ENCODE measurements at regions not wholly inside any gene's neighbourhood (a gene's known extent, or its start where the extent isn't known, plus 50 kb on each side); places are given as distances from the start of the nearest gene placed in this dataset.

GRCh38 chr16:85465328-85466303 lies 147.5 kb upstream of the GSE1 start:
- intact Hi-C loops (cut with micrococcal nuclease) = no loop called here

GRCh38 chr16:85466304-85466700 lies 146.8 kb upstream of the GSE1 start:
- intact Hi-C loops (cut with micrococcal nuclease) = no loop called here

DNA sequence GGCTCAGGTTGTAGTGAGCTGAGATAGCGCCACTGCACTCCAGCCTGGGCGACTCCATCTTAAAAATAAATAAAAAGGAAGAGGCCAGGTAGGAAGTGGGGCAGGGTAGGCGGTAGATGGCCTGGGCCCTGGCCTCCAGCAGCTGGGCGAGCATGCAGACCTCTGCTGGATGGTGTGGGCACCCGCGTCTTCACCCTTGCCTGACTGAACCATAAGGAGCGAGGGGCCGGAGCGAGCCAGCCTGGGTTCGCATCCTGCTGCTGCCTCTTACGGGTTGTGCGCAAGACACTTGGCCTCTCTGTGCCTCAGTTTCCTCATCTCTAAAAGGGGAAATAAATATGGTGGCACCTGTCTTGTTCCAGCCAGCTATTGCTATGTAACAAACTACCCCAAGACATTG lies 146.1 kb upstream of the GSE1 start:
- intact Hi-C loops (cut with micrococcal nuclease) = no loop called here

DNA sequence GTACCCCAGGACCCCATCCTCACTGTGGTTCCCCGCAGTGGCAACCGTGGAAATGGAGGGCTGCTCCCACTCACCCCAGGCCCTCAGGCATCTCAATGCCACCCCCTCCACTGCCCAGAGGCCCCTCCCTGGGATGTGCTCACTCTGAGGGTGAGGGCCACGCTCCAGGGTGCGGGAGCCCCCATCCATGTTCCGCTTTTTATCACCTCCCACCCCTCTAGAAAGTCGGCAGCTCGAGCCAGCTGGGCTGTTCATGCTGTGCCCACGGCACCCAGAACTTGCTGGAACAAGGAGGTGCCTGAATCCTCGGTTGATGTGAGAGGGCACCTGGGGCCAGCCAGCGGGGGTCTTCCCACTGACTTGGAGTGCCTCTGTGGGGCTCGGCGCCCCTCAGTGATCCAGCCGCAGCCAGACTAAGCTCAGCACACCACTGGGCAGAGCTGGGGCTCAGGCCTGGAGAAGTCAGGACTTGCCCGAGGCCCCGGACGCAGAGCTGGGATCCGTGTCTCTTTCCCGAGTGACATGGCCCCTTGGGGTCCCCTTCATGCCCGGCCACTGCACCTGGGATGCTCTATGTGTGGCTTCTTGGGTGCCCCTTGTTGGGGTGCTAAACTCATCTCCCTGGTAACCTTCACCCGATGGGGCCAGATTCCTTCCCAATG lies 143.1 kb upstream of the GSE1 start:
- intact Hi-C loops (cut with micrococcal nuclease) = no loop called here

GRCh38 chr16:85470873-85471272 lies 142.2 kb upstream of the GSE1 start:
- intact Hi-C loops (cut with micrococcal nuclease) = no loop called here

GRCh38 chr16:85471469-85472431 lies 141.4 kb upstream of the GSE1 start:
- intact Hi-C loops (cut with micrococcal nuclease) = no loop called here

GRCh38 chr16:85472514-85472913 lies 140.6 kb upstream of the GSE1 start:
- intact Hi-C loops (cut with micrococcal nuclease) = no loop called here

GRCh38 chr16:85473323-85473722 lies 139.8 kb upstream of the GSE1 start:
- intact Hi-C loops (cut with micrococcal nuclease) = no loop called here

DNA sequence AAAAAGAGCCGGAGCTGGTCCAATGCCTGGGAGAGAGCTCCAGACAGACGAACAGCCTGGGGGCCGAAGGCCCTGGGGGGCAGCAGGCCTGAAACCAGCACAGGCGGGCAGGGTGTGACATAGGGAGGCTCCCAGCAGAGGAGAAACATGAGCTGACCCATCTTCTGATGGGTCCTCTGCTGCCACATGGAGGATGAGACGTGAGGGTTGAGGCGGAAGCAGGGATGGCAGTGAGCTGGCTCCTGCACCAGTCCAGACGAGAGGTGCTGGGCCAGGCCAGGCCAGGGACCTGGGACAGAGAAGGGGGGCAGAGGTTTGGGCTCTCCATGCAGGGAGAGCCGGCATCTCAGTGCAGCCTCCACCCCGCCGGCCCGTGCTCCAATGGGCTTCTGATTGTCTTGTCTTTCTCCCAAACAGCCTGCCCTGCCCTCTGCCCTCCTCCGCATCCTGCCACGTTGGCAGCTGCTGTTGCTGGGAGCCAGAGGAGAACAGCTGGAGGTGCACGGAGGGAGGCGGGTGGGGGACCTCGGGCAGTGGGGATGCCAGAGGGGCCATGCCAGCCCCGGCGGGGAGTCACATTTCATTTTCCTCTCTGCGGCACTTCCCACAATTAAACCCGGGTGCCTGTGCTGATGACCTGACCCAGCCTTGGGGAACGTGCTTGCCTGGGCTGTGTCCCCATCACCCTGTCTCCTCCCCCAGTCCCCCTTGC lies 139.1 kb upstream of the GSE1 start:
- intact Hi-C loops (cut with micrococcal nuclease) = no loop called here

DNA sequence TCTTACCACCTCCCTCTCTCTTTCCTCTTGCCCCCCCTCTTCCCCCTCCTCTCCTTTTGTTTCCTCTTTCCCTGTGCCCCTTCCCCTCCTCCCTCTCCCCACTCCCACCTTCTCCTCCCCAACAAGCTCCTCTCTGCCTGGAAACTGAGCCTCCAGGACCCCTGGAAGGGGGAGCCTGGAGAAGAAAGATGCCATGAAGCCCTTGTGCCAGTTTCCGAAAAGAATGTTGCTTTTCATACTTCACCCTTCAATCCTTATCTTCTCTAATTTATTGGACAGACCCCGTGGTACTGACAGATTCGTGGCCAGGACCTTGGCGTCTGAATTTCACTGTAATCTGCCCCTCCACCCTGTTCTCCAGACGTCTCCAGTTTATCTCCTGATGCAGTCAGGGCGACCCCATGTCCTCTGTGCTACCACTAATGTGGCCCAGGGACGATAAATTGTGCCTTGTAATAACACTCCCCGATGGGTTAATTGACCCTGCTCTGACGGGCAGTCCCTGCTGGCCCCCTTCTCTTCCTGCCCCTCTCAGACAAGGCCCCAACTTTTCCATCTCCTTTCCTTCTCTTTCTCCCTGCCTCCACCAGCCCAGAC lies 138.4 kb upstream of the GSE1 start:
- intact Hi-C loops (cut with micrococcal nuclease) = no loop called here

- intact Hi-C loops (cut with micrococcal nuclease) = no loop called here
Measured at GRCh38 chr16:85475233-85475632, 137.9 kb upstream of the GSE1 start.

DNA sequence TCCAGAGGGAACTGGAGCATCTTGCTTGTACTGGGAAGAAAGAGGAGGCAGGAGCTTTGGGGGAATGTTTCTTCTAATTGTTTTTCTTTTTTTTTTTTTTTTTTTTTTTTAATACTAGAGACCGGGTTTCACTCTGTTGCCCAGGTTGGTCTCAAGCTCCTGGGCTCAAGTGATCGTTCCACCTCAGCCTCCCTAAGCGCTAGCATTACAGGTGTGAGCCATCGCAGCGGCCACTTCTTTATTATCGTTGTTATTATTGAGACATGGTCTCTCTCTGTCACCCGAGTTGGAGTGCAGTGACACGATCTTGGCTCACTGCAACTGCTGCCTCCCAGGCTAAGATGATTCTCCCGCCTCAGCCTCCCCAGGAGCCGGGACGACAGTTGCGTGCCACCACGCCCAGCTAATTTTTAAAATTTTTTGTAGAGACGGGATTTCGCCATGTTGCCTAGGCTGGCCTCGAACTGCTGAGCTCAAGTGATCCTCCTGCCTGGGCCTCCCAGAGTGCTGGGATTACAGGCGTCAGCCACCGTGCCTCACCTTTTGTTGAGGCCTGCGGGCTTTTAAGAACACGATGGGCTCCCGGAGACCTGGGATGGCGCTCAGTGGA lies 137.3 kb upstream of the GSE1 start:
- intact Hi-C loops (cut with micrococcal nuclease) = no loop called here

DNA sequence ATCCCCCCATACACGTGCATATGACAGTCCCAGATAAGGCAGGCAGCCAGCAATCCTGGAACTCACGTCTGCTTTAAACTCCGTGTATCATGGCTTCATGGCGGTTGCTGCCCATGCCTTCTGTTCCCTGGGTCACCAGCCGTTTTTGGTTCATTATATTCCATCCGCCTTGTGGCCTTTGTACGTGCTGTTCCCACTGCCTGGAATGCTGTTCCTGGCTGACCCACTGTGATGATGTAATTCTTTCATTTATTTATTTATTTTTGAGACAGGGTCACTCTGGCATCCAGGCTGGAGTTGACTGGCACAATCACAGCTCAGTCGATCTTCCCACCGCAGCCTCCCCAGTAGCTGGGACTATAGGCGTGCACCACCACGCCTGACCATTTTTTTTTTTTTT lies 136.7 kb upstream of the GSE1 start:
- intact Hi-C loops (cut with micrococcal nuclease) = no loop called here

- intact Hi-C loops (cut with micrococcal nuclease) = no loop called here
Measured at GRCh38 chr16:85477801-85478363, 135.2 kb upstream of the GSE1 start.

DNA sequence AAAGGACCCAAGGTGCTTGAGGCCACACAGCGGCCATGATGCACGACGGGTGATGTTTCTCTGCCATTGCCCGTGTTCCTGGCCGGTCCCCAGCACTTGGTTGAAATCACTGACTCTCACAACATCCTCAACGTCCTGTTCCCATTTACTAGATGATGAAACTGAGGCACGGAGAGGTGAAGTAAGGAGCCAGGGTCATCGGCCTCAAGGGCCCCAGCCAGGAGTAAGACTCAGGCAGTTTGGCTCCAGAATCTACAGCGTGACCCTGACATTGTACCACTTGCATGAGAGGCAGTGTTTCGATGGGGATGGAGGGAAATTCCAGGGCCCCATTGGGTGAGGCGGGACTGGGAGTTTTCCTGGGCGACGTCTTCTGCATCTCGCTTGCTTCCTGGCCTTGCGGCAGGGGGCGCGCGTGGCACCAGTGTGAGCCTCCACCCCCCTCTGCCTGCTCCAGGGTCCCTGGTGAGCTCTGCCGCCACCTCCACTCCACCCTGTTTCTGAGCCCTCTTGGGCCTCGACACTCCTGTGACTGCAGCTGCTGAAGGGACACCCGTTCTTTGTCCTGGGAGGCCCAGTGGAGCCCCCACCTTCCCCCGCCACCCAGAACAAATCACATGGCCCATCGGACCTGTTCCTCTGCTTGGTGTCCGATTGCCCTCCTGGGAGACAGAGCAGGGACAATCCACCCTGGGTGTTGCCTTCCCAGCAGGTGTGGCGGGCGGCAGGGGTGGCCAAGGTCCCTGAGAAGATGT lies 133.0 kb upstream of the GSE1 start:
- intact Hi-C loops (cut with micrococcal nuclease) = no loop called here

DNA sequence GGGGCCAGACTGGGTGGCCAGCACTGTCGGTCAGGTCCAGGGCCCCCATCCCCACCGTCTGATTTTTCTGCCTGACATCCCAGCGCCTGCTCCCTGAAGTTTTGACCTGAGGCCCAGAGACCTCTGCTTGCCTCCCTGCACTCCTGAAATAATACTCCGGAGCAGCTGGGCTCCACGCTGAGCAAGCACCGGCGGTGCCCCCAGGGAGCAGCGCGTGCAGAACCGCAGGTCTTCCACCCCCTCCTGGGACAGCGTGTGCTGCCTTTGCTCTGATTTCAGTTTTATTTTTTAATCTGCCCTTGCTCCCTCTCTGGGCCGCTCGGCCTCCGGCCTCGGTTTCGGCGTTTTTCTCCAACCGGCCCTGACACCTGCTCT lies 132.4 kb upstream of the GSE1 start:
- intact Hi-C loops (cut with micrococcal nuclease) = no loop called here

DNA sequence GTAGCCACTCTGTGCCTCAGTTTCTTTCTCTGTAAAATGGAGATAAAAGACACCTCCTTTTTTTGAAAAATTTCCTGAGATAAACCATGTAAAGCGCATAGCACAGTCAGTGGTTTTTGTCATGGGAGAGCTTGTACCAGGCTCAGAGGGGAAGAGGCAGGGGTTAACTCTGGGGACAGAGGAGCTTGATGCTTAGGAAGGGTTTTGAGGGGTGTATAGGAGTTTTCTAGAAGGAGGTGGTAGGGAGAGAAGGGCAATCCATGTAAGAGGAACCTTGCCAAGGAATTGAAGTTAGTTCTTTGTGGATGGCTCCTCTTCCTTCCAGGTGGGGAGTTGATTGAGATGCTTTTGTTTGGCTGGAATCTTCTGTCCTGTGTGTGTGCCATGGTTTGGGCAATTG lies 131.9 kb upstream of the GSE1 start:
- intact Hi-C loops (cut with micrococcal nuclease) = no loop called here

GRCh38 chr16:85481738-85482137 lies 131.4 kb upstream of the GSE1 start:
- intact Hi-C loops (cut with micrococcal nuclease) = no loop called here

DNA sequence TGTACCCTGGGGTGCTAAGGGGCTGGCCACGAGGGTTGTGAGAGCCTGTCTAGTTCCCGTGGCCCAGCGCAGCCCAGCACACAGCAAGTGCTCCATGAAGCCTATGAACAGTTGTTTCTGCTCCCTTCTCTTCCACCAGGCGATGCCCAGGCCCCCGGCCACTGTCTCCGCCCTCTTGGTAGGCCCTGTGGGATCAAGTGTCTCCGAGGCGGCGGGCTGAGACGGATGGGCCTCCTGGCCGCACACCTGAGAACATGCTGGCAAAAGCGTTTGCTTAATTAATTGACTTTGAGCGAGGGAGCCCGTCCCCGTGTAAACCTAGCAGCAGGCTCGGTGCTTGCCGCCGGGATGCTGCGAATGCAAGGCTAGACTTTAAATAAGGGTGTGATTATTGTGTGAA lies 129.7 kb upstream of the GSE1 start:
- intact Hi-C loops (cut with micrococcal nuclease) = no loop called here

Data from T-helper 2 cell treated with Interferon-gamma antibody and Interleukin-4, amounts not matched to agents 100 ng/mL and 5 ng/mL, for 36 hours (primary cell).